ENCODE measurements at regions not wholly inside any gene's neighbourhood (a gene's known extent, or its start where the extent isn't known, plus 50 kb on each side); places are given as distances from the start of the nearest gene placed in this dataset.

DNA sequence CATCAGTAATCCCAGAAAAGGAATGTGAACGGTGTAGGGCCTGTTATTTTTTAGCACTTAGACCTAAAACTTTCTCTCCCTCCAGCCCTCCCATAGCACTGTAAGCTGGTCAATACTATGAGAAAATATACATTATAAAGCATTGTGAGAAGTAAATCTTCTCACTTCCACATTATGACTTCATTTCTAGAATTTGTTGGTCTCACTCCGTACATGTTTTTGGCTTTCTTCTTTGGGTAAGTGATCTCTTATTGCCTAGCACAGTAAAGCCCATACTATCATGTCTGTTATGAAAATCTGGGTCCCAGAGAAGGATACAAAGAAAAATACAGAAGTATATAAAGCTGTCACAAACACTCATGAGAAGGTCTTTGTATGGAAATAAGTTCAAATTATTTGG lies 1851.1 kb upstream of the IGFBP7 start:
- H3K9me3 ChIP-seq (replicated peaks; ENCODE audit: control insufficient read depth, insufficient read depth, low read length), result no peaks in the 10 kb centered on the region
- peak; percentile 81 for ATAC-seq
- no peak for FAIRE-seq
- no peaks in the 10 kb centered on the region for H3K4me1 ChIP-seq (ENCODE audit: control insufficient read depth, insufficient read depth, low read length)
- SMC1A ChIA-PET (ENCODE audit: uncharacterized antibody, unreplicated experiment), result interaction anchor here (0.8 kb wide), 1 partner anchor 15 kb away, joined by 3 read pairs; no protein-coding TSS in a partner anchor
- DNase-seq (ENCODE audit: low read depth, low spot score), result no peak
- H4K20me1 ChIP-seq (ENCODE audit: control insufficient read depth, insufficient read depth), result no peaks in the 10 kb centered on the region
- CTCF ChIA-PET, result no interaction called here
- 28% methylated on average over 2 of the region's 2 CpGs for WGBS (ENCODE audit: insufficient coverage, insufficient replicate concordance, low lambda C conversion rate, missing lambda C conversion rate)
- H3K27ac ChIP-seq (ENCODE audit: control insufficient read depth, insufficient read depth), result no peak overlapping the region
- in situ Hi-C loops (cut with MboI) (loop anchor here (25.0 kb wide), 1 partner anchor 99 kb away; no protein-coding TSS in a partner anchor), intact Hi-C loops (cut with micrococcal nuclease; ENCODE audit: unreplicated experiment) (no loop called here)
- no TSS peak for BruUV-seq (replicated peaks)
- POLR2A ChIA-PET, result no interaction called here
- no peak overlapping the region for H2AFZ ChIP-seq (ENCODE audit: control insufficient read depth, low read depth, low read length)
- no peaks in the 10 kb centered on the region for H3K27me3 ChIP-seq (replicated peaks in 1 of 2; ENCODE audit: control insufficient read depth in 2 of 2, insufficient read depth in 2 of 2, low read length in 1 of 2)
- TF ChIP-seq, protein P1, sequence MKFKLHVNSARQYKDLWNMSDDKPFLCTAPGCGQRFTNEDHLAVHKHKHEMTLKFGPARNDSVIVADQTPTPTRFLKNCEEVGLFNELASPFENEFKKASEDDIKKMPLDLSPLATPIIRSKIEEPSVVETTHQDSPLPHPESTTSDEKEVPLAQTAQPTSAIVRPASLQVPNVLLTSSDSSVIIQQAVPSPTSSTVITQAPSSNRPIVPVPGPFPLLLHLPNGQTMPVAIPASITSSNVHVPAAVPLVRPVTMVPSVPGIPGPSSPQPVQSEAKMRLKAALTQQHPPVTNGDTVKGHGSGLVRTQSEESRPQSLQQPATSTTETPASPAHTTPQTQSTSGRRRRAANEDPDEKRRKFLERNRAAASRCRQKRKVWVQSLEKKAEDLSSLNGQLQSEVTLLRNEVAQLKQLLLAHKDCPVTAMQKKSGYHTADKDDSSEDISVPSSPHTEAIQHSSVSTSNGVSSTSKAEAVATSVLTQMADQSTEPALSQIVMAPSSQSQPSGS (IDR thresholded peaks at IDR 0.05; ENCODE audit: low read length), result peak; percentile 32; the same call in 1 of the 2 replicates
- peak; percentile 14; the same call in 1 of the 2 replicates for TF ChIP-seq RAD21 (IDR thresholded peaks at IDR 0.05; ENCODE audit: insufficient read depth, low read depth, low read length)
- TF ChIP-seq RUNX3 (IDR thresholded peaks at IDR 0.05; ENCODE audit: low read length), result peak; percentile 36; the same call in 1 of the 2 replicates
- TF ChIP-seq SPI1 (IDR thresholded peaks at IDR 0.05; ENCODE audit: borderline replicate concordance, insufficient read depth, low read depth, low read length), result peak; percentile 32; the same call in 1 of the 2 replicates
- no peak for TF ChIP-seq ASH2L (IDR thresholded peaks at IDR 0.05; ENCODE audit: borderline replicate concordance, low read depth)
- TF ChIP-seq, protein P2, sequence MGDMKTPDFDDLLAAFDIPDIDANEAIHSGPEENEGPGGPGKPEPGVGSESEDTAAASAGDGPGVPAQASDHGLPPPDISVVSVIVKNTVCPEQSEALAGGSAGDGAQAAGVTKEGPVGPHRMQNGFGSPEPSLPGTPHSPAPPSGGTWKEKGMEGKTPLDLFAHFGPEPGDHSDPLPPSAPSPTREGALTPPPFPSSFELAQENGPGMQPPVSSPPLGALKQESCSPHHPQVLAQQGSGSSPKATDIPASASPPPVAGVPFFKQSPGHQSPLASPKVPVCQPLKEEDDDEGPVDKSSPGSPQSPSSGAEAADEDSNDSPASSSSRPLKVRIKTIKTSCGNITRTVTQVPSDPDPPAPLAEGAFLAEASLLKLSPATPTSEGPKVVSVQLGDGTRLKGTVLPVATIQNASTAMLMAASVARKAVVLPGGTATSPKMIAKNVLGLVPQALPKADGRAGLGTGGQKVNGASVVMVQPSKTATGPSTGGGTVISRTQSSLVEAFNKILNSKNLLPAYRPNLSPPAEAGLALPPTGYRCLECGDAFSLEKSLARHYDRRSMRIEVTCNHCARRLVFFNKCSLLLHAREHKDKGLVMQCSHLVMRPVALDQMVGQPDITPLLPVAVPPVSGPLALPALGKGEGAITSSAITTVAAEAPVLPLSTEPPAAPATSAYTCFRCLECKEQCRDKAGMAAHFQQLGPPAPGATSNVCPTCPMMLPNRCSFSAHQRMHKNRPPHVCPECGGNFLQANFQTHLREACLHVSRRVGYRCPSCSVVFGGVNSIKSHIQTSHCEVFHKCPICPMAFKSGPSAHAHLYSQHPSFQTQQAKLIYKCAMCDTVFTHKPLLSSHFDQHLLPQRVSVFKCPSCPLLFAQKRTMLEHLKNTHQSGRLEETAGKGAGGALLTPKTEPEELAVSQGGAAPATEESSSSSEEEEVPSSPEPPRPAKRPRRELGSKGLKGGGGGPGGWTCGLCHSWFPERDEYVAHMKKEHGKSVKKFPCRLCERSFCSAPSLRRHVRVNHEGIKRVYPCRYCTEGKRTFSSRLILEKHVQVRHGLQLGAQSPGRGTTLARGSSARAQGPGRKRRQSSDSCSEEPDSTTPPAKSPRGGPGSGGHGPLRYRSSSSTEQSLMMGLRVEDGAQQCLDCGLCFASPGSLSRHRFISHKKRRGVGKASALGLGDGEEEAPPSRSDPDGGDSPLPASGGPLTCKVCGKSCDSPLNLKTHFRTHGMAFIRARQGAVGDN (IDR thresholded peaks at IDR 0.05), result no peak
- peak; percentile 21; the same call in 1 of the 2 replicates for TF ChIP-seq JUNB (IDR thresholded peaks at IDR 0.05)
- TF ChIP-seq CBFB (IDR thresholded peaks at IDR 0.05; ENCODE audit: low read depth), result no peak
- no peak overlapping the region for H3K4me2 ChIP-seq (ENCODE audit: control insufficient read depth, insufficient read depth)
- no peaks in the 10 kb centered on the region for H3K36me3 ChIP-seq (ENCODE audit: control insufficient read depth in 2 of 2, insufficient read depth in 2 of 2, low read length in 1 of 2)
- no peak overlapping the region for H3K4me3 ChIP-seq
- no peak overlapping the region for H3K9ac ChIP-seq (ENCODE audit: control insufficient read depth, insufficient read depth, low read length)
- RAD21 ChIA-PET (ENCODE audit: unreplicated experiment), result no interaction called here
- no peaks in the 10 kb centered on the region for H3K79me2 ChIP-seq (ENCODE audit: control insufficient read depth, insufficient read depth, low read length)

Measured in GM12878 (cell line).